HG02798 (cell line): ENCODE measurements at regions not wholly inside any gene's neighbourhood (a gene's known extent, or its start where the extent isn't known, plus 50 kb on each side); places are given as distances from the start of the nearest gene placed in this dataset.

Experiments
- ATAC-seq: cut with Tn5 transposase; IDR thresholded peaks from one replicate; pipeline ENCODE4 v1.9.1; 2021; ENCODE audit warnings: mild to moderate bottlenecking; ENCODE audit not compliant: unreplicated experiment, poor library complexity

DNA sequence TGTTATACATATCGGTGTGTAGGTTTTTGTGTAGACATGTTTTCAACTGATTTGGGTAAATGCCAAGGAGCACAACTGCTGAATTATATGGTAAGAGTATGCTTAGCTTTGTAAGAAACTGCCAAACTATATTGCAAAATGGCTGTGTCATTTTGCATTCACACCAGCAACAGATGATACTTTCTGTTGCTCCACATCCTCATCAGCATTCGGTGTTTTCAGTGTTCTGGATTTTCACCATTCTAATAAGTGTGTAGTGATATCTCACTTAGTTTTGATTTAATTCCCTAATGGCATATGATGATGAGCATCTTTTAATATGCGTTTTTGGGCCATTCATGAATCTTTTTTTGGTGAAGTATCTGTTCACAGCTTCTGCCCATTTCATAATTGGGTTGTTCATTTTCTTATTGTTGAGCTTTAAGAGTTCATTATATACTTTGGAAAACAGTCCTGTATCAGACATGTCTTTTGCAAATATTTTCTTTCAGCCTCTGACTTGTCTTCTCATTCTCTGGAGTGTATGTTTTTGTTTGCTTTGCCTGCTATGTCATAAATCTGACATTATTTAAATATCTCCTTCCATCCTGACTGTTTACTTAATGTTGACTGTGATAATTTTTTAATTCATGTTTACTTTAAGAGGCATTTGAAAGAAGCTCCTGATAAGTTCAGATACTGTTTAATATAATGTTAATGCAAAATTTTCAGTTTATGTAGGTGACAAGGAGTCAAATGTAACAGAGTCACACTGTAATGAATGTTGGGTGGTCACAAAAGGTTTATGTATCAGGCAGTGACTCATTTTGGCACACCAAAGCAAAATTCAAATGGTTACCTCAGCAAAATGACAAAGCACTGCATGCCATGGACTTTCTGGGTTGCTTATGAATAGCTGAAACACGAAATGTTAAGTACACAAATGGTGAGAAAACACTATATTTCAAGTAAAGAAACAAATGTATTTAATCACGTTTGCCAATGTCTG, 181.1 kb upstream of the DAB2 start:
- no peak for ATAC-seq

DNA sequence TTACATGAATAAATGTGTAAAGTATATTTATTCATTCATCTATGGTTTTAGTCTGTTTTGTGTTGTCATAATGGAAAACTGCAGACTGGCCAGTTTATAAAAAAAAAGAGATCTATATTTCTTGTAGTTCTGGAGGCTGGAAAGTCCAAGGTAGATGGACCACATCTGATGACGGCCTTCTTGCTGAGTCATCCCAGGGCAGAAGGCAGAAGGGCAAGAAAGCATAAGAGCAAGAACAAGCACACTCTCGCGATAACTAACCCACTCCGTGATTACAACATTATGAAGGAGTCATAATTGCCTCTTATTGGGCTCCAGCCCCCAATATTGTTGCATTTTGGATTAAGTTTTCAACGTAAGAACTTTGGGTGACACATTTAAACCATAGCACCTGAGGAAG, 180.4 kb upstream of the DAB2 start:
- ATAC-seq = no peak

DNA sequence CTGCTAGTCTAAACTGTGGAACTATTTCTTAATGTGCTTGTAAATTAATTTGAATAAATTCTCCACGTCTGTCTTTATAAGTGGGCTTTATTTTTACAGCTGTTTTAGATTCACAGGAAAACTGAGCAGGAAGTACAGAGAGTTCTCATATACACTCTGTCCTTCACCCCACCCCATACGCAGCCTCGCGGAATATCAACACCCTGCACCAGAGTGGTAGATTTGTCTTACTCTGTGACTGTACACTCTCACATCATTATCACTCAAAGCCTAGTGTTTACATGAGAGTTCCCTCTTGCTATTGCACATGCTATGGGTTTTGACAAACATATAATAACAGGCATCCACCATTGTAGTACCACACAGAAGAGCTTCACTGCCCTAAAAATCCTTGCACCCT, 179.7 kb upstream of the DAB2 start:
- no peak for ATAC-seq

DNA sequence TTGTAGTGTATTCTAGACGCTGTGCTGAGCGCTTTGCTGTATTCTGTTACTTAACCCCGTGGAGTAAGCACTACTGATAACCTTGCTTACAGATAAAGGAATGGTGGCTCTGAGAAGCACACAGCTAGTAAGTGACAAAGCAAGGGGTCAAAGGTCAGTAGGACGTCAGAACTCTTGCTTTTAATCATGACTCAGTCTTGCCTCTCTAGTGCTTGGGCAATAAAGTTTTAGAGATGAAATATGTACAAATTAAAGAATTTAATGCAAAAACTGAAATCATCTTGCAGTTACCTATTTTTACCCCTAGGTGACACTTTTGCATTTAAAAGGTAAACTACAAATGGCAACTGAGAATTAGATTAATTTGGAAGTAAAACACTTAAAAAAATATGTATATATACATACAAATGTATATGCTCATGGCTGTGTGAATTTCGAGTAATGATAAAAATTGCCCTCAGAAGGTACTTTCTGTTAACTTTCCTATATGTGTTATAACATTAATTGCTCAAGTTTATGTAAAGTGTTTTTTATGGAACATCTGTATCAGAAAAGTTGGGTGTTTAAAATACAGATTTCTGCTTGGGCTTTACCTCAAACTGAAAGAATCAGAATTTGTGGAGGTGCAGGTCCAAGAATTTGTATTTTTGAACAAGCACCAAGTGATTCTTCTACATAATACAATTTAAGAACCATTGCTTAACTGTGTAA, 175.1 kb upstream of the DAB2 start:
- no peak for ATAC-seq

DNA sequence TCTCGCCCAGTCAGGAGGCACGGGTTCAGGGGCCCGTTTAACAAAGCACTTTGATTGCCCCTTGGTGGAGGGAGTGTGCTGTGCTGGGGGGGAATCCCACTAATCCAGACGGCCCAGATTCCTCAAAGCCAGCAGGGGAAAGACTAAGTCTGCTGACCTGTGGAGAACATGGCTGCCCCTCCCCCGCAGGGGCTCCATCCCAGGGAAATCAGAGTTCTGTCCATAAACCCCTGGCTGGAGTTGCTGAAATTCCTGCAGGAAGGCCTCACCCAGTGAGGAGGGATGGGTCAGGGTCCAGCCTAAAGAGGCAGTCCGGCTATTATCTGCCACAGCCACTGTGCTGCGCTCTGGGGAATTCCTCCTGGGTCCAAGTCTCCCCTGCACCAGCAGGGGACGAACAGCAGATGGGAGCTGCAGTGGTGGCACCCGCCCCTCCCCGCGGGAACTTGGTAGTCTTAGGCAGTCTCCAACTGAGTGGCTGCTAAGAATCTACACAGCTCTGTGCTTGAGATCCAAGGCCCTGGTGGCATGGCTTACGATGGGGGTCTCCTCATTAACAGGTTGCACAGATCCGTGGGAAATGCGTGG, 174.0 kb upstream of the DAB2 start:
- ATAC-seq = no peak

DNA sequence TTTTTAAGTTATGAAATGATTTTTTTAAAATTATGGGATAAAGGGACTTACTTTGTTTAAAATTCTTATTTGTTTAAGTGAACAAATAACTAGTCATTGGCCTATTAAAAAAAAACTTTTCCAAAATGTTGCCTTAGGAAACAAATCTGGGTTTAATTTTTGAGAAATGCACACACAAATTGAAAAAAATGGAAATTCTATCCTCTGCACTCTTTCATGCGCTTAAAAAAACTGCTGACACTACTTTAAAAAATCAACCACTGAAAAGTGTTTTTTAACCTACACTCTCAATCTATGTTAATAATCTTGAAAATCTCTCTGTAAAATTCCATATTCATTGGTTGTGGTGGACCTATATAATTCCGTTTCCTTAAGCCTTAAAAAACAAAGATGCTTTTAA, 163.4 kb upstream of the DAB2 start:
- ATAC-seq = no peak

DNA sequence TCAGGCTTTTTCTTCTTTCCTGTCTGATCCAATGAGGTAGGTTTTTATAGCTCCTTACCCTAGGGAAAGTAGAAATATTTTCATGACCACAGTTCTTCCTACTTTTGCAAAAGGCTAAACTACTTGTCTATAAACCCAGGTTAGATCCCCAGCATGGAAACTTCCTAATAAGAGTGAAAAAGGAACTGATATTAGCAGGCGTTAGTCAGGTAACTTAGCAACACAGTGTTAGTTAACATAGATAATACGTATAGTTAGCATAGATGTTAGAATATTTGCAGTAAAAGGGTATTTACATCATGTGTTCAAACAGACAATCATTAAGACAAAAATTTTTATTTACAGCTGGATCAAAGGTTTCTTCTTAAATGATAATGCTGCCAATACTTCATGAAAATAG, 162.9 kb upstream of the DAB2 start:
- ATAC-seq = no peak

DNA sequence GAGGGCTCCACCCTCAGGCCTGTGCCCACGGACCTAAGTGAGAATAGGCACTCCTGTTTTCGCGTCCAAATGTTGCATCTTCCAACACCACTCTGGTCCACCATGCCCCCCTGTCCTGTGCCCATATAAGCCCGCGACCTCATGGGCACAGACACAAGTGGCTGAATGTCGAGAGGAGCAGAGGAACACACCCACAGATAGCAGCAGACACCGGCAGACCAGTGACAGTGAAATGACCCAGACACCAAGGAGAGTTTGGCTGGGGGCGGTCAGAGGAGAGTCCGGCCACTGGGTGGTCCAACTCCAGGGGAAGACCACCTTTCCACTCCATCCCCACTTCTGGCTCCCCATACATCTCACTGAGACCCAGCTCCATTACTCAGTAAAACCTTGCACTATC, 161.4 kb upstream of the DAB2 start:
- no peak for ATAC-seq

DNA sequence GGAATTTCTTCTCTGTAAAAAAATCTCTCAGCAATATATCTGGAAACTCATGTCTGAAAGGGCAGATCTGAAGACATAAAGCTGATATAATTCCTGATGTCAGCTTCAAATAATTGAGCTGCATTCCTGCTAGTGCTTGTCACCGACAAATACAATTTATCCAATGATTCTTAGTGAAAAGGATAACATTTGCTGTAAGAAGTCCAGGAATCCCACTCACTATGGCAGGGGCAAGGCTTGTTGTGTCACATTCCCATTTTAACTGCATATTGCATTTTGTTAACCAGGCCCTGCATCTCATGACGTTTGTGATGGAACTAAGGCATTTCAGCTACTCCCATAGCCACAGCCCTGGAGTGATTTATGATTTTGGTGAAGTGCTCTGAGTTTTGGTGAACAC, 160.1 kb upstream of the DAB2 start:
- no peak for ATAC-seq

DNA sequence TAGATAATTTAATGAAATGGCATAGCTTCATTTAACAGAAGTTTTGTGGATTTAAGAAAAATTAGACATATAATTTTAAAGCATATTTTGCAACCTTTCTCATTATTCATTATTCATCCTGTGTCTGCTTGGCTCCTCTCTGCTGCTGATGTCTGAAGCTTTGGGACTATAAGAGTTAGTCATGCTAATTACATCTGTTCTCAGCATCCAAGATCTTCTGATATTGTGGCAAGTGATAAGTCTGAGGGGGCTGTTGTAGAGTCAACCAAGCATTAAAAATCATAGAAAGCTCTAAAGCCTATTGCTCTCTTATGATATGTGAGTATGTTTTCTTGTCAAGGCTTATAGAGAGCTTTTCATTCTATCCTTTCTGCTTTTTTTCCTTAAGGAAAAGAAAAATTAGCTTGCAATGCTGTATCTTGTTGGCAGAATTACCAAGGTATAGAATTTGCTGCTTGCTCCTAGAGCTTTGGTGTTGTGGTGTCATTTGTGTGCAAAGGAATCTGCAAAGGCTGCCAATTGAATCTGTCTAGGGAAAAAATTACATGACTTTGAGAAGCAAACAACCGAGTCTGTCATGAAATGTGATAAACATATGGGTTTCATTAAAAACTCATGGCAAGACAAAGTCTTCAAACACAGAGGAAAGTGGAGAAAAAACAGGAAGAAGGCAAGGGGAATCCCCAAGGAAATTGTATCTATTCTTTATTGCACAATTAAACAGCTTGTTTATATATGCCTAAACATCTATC, 156.1 kb upstream of the DAB2 start:
- ATAC-seq = no peak

DNA sequence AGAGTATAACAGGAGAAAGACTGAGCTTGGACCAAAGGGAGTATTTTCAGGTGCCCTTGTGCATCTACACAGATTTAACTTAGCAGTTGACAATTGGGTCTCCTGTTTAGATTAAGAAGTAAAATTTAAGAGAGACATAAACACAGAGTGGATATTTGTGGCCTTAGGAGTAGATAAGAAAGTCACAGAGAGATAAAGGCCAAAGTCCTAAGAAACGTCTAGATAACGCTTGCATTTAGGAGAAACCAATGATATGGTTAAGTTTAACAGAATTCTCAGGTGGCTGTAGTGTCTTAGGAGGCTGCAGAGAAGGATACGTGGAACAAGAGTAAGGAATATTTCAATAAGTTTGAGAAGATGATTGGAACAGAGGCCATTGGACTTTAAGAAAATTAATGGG, 155.0 kb upstream of the DAB2 start:
- ATAC-seq = no peak

DNA sequence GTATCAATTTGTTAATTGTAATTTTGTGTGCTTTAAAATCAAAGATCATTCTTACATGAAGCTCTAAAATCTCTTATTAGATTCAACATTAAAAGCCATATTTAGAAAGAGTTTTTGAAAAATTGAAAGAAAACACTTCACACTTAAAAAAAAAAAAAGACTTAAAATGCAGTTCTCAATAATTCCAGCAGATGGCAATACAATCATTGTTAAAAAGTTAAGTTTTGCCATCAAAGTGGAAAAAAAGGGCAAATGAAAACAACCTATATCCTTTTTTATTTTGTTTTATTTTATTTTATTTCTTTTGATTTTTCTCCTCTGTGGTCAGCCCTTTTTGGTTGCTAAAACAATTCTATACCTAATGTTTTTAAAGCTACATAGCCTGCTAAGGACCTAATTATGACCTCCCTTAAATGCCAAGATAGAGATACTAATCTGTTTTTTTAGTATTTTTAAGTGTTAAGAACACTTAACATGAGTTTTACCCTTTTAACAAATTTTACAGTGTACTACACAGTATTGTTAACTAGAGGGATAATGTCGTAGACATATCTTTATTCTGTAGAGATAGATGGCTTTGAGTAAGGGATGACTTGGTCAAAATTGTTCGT, 154.2 kb upstream of the DAB2 start:
- ATAC-seq = no peak

DNA sequence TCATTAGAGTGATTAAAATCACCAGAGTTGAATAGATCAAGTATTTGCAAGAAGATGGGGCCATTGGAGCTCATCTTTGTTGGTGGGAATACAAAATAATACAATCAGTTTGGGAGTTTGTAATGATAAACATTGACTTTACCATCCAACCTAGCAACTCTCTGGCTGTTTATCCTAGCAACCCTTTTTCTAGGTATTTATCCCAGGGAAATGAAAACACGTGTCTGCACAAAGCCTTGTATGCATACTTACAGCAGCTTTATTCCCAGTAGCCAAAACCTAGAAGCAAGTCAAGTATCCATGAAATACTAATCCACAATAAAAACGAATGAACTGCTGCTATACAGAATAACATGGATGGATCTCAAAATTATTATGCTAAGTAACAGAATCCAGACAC, 152.7 kb upstream of the DAB2 start:
- ATAC-seq = no peak

DNA sequence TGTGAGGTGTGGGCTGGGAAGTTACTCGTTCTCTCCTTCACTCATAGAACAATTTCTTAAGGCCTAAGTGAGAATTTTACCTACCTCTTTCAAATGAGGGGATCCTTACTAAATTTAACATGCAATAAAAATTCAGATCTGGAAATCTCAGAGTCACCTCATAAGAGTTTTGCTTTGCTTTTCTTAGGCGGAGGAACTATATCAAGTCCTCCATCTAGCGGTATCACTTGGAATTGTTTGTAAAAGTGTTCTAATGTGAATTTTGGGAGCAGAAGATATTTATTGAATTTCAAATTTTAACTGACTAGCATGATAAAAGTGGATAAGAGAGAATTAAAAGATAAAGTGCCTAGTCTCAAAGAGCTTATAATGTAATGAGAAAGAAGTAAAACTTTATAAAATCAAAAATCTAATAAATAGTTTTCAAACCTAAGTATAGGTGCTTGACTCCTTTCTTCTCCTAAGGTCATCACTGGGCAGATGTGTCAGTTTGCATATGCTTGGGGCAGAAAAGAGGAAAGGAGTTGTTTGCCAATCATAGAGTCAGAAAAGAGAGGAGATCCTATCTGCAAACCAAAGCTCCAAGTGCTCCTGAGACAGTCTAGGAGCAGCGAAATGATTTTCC, 145.7 kb upstream of the DAB2 start:
- ATAC-seq = peak; percentile 57

DNA sequence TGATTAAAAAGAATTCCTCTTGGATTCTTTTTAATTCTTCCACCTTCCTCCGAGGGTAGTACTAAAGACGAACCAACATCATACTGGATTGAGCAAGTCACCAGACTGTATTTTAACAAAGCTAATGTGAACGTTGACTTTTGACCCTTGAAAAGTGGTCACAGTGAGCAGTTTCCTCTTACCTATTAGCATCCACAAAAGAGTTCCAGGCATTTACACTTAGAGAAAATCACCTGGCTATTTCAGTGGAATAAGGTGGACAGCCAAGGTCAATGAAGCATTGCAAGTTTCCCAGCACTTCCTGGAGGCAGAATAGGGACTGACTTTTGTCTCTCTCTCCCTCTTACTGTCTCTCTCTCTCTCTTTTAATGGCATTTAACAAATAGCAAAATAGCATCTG, 145.1 kb upstream of the DAB2 start:
- no peak for ATAC-seq

DNA sequence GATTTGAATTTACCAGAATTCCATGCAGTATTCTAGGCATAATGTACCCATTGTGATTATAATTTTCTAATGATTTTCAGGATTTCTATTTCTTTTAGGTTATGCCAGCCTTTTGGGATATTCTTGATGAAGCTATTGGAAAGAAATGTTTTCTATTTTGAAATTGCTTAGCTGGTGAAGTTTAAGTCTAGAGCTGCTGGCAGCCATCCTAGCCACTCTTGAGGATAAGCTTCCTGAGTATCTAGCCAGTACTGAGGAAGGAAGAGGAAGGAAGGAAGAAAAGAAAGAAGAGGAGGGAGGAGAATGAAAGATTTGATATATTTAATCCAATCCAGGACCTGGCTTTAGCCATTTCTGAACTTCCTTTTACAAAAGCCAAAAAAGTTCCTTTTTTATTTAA, 142.1 kb upstream of the DAB2 start:
- no peak for ATAC-seq

DNA sequence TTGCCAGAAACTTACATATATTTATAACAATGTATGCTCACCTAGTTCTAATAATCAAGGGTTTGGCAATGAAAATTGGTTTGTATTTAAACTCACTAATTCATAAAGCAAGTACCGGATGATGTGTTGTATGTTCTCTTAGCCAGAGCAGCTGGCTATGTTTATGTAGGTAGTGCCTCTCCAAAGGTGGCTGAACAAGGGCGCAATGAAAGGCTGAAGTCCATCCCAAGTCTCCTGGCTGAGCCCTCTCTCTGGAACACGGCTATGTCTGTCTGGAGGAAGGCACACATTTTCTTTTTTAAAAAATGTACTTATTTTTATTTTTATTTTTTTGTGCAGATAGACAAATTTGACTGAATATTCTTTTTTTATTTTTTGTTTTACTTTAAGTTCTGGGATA, 141.2 kb upstream of the DAB2 start:
- ATAC-seq = no peak

DNA sequence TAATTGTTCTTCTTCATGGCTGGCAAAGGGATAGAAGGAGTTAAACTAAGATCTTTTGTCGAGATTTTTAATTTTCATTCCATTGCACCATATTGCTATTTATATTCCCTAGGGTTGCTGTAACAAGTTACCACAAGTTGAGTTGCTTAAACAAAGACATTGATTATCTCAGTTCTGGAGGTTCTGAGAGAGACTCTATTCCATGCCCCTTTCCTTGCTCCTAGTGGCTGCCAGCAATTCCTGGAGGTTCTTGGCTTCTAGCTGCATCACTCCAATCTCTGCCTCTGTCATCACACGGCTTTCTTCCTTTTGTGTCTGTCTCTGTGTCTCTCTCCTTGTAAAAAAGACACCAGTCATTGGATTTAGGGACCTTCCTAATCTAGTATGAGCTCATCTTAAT, 136.6 kb upstream of the DAB2 start:
- no peak for ATAC-seq

DNA sequence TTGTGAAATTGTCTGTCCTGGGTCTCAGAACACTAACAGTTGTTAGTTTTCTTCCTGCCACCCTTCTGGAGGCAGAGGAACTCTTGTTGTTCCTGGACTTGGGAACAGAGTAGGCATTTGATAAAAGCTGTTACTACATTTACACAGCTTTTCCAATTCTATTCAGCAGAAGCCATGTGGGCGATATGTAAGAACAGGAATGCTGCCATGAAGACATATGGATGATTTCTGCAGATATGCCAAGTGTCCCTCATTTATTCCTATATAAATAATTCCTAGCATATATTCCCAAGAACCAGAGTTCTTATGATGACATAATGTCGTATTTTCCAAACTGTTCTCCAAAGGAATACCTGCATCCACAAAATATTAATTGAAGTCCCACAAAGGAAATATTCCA, 135.9 kb upstream of the DAB2 start:
- no peak for ATAC-seq

DNA sequence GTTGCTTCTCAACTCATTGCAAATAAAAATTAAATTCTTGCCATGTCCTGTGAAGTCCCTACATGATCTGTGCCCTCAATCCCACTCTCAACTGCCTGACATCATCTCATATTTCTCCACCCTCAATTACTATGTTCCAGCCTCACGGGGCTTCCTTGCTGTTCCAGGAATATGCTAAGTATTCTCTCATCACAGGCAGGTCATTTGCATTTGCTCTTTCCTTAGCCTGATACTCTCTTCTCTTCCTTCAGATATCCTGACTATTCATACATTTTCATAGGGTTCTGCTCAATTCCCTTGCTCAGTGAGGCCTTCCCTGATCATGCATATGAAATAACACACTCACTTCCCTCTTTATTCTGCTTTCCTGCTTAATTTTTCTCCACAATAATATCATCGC, 135.1 kb upstream of the DAB2 start:
- no peak for ATAC-seq
